Heart right ventricle (tissue), 16 donors: ENCODE measurements at regions not wholly inside any gene's neighbourhood (a gene's known extent, or its start where the extent isn't known, plus 50 kb on each side); places are given as distances from the start of the nearest gene placed in this dataset.

Source experiments
- ATAC-seq, 8 donors: fragments of 200-7000 bp; cut with Tn5 transposase; one replicate each; pipeline ENCODE4 v1.9.1; 2020; ENCODE audit warnings: mild to moderate bottlenecking in 8 of 8, moderate library complexity in 8 of 8, moderate number of reproducible peaks in 1 of 8
- DNase-seq, 2 donors: peaks; one replicate each; pipeline ENCODE4 v3.0.0-alpha.2; 2020
- H3K27ac ChIP-seq, 10 donors: fragments of 200-600 bp; sonication (generic) in 2 of 10; one replicate each; pipeline versions ENCODE4 v1.5.0 to v1.8.0; 2020 to 2022; ENCODE audit warnings: mild to moderate bottlenecking in 3 of 10
- H3K27me3 ChIP-seq, 7 donors: fragments of 200-600 bp; one replicate each; pipeline ENCODE4 v1.8.0; 2021 to 2022; ENCODE audit warnings: mild to moderate bottlenecking in 2 of 7
- H3K36me3 ChIP-seq, 9 donors: fragments of 200-600 bp; sonication (generic) in 1 of 9; one replicate each; pipeline versions ENCODE4 v1.5.0 to v1.8.0; 2020 to 2022; ENCODE audit warnings: mild to moderate bottlenecking in 2 of 9
- H3K4me1 ChIP-seq, 9 donors: fragments of 200-600 bp; sonication (generic) in 1 of 9; one replicate each; pipeline versions ENCODE4 v1.5.0 to v1.8.0; 2020 to 2022; ENCODE audit warnings: mild to moderate bottlenecking in 4 of 9
- H3K4me3 ChIP-seq, 10 donors: fragments of 200-600 bp; sonication (generic) in 2 of 10; one replicate each; pipeline versions ENCODE4 v1.5.0 to v1.8.0; 2020 to 2022; ENCODE audit warnings: mild to moderate bottlenecking in 7 of 10, moderate library complexity in 2 of 10
- H3K9me3 ChIP-seq, 11 donors: fragments of 200-600 bp in 10 of 11; sonication (generic) in 2 of 11; one replicate each; pipeline versions ENCODE4 v1.5.0 to v1.8.0; 2013 to 2022; ENCODE audit warnings: mild to moderate bottlenecking in 2 of 11, control low read depth in 1 of 11, moderate library complexity in 1 of 11
- CTCF ChIP-seq, 9 donors: fragments of 200-600 bp; sonication (generic) in 2 of 9; IDR thresholded peaks; one replicate each; pipeline versions ENCODE4 v1.5.0 to v1.8.0; 2021 to 2022; ENCODE audit warnings: antibody characterized with exemption in 9 of 9, mild to moderate bottlenecking in 5 of 9, moderate library complexity in 1 of 9
- WGBS, 2 donors: extraction: QIAGEN DNeasy Blood & Tissue Kit; methylation state at CpG; one replicate each; pipeline ENCODE4 v1.1.7; 2013; ENCODE audit warnings: inconsistent platforms in 1 of 2; 5-methylcytosine and 5-hydroxymethylcytosine counted together
- intact Hi-C, 10 donors: fragments of 100-400 bp; cut with DNase I; formaldehyde crosslinking; loops; one replicate each; pipeline versions ENCODE4 v1.11.1 to v1.14.2; 2022
- donor health status: Arrhythmogenic right ventricular cardiomyopathy.
- donor health status: ischemic (EF 13 %, LVEDD 7.1; RV severe dilation, severe dysfunction).
- donor health status: healthy with polysubstance abuse.
- donor health status: DM: no; HTN: yes; CAD: no.
- donor health status: DM: no; HTN: no; CAD: no.
- donor health status: ischemic (EF 25% LVEDD 6.9; RV normal size, moderate dysfunction).
- donor health status: ischemic (EF 25% LVEDD 5.7; RV mildly dilated, moderate dysfunction).
- donor health status: healthy.
- donor health status: DM: yes; HTN: yes; CAD: no.
- donor health status: Ischemic cardiomyopathy.
- donor health status: ischemic (EF 35%, LVEDD 5.7; RV mildly dilated, moderate dysfunction).
- donor health status: nonischemic (EF 11% LVEDD 7.7; RV severe dilation, severe dysfunction).
- donor health status: DM: yes; HTN: yes; CAD: no.
- donor health status: PGD.
- donor health status: ischemic (EF 29% LVEDD 5.4; RV normal size, mild dysfunction).
- donor health status: nonischemic (EF 23%, LVEDD 6.1; RV moderate dilation, normal function).

GRCh38 chrY:14292382-14292781 lies 231.9 kb upstream of the NLGN4Y start:
- Histone ChIP-seq H3K4me3 (no peak overlapping the region), H3K27me3 (no peaks in the 10 kb centered on the region), H3K36me3 (no peaks in the 10 kb centered on the region), H3K4me1 (no peaks in the 10 kb centered on the region), H3K27ac (no peak overlapping the region), H3K9me3 (no peaks in the 10 kb centered on the region)
- intact Hi-C loops = no loop called here
- DNase-seq = no peak
- TF ChIP-seq CTCF (IDR thresholded peaks at IDR 0.05) = no peak
- 74 to 83% methylated on average over 2 of the region's 2 CpGs for WGBS, 2 donors
- ATAC-seq = no peak

GRCh38 chrY:14300775-14301174 lies 223.6 kb upstream of the NLGN4Y start:
- intact Hi-C loops = no loop called here
- DNase-seq (no peak), ATAC-seq (no peak)
- Histone ChIP-seq H3K9me3 (no peaks in the 10 kb centered on the region), H3K36me3 (no peaks in the 10 kb centered on the region), H3K27me3 (no peaks in the 10 kb centered on the region), H3K4me3 (no peak overlapping the region), H3K27ac (no peak overlapping the region), H3K4me1 (no peaks in the 10 kb centered on the region)
- 77 to 81% methylated on average over 4 of the region's 4 CpGs for WGBS, 2 donors
- no peak for TF ChIP-seq CTCF (IDR thresholded peaks at IDR 0.05)

- intact Hi-C loops = no loop called here
- H3K4me1 ChIP-seq = no peaks in the 10 kb centered on the region
- no peak overlapping the region for H3K4me3 ChIP-seq
- no peaks in the 10 kb centered on the region for H3K9me3 ChIP-seq
- H3K27me3 ChIP-seq = no peaks in the 10 kb centered on the region
- no peak for DNase-seq
- WGBS, 2 donors = 69 to 78% methylated on average over 3 of the region's 3 CpGs
- no peak for TF ChIP-seq CTCF (IDR thresholded peaks at IDR 0.05)
- H3K36me3 ChIP-seq = no peaks in the 10 kb centered on the region
- no peak for ATAC-seq
- no peak overlapping the region for H3K27ac ChIP-seq
These were observed 222.8 kb upstream of the NLGN4Y start for GRCh38 chrY:14301552-14301951.

GRCh38 chrY:14328677-14329345 lies 195.5 kb upstream of the NLGN4Y start:
- no peak overlapping the region for H3K4me3 ChIP-seq
- intact Hi-C loops = no loop called here
- TF ChIP-seq CTCF (IDR thresholded peaks at IDR 0.05) = no peak
- H3K27me3 ChIP-seq = no peaks in the 10 kb centered on the region
- ATAC-seq (no peak), DNase-seq (no peak)
- H3K36me3 ChIP-seq = no peaks in the 10 kb centered on the region
- H3K9me3 ChIP-seq = no peaks in the 10 kb centered on the region
- no peaks in the 10 kb centered on the region for H3K4me1 ChIP-seq
- H3K27ac ChIP-seq = no peak overlapping the region
